ENCODE measurements at regions not wholly inside any gene's neighbourhood (a gene's known extent, or its start where the extent isn't known, plus 50 kb on each side); places are given as distances from the start of the nearest gene placed in this dataset.

- TF ChIP-seq POLR2A (IDR thresholded peaks at IDR 0.05; ENCODE audit: low read depth, low read length) = no peak
- no peak for TF ChIP-seq POLR2AphosphoS5 (IDR thresholded peaks at IDR 0.05; ENCODE audit: low read depth, low read length)
- no peak for TF ChIP-seq TAF1 (IDR thresholded peaks at IDR 0.05; ENCODE audit: low read depth, low read length)
- no peak for TF ChIP-seq PAX5 (IDR thresholded peaks at IDR 0.05; ENCODE audit: insufficient read depth, low read length, severe bottlenecking)
- peak; percentile 30 for TF ChIP-seq SPI1 (IDR thresholded peaks at IDR 0.05; ENCODE audit: low read depth, low read length)
- no peak for TF ChIP-seq POU2F2 (IDR thresholded peaks at IDR 0.05; ENCODE audit: low read depth, low read length)
Measured at GRCh38 chr3:178001670-178002101, 534.5 kb upstream of the KCNMB2 start.

All from GM12891 (cell line).